RWPE1 (cell line): ENCODE measurements at regions not wholly inside any gene's neighbourhood (a gene's known extent, or its start where the extent isn't known, plus 50 kb on each side); places are given as distances from the start of the nearest gene placed in this dataset.

ENCODE experiments used
- CTCF ChIA-PET: fragments of 350-600 bp; sonication (Branson Sonifier 250); formaldehyde crosslinking; extraction: SDS; loops from one replicate; lab custom pipeline; 2021; lab: Yijun Ruan, JAX
- POLR2A ChIA-PET: fragments of 400-600 bp; formaldehyde crosslinking; extraction: SDS; loops from one replicate; lab custom pipeline; 2020; ENCODE audit warnings: antibody characterized with exemption; ENCODE audit not compliant: low non-redundant PET; lab: Yijun Ruan, JAX
- DNase-seq: peaks from one replicate; pipeline ENCODE4 v3.0.0; 2012; ENCODE audit warnings: low spot score
- H3K27ac ChIP-seq: fragments of 450-650 bp; 2 replicates; pipeline ENCODE4 v1.5.1; 2017
- CTCF ChIP-seq: fragments of 450-650 bp; conservative IDR thresholded peaks from 2 replicates; pipeline ENCODE4 v1.5.1; 2017; ENCODE audit warnings: low read depth, mild to moderate bottlenecking

- POLR2A ChIA-PET = no interaction called here
- TF ChIP-seq CTCF = no peak
- no peak overlapping the region for H3K27ac ChIP-seq
- no peak for DNase-seq
- CTCF ChIA-PET = no interaction called here
Measured at GRCh38 chr17:79520167-79521165, 90.4 kb downstream of the RBFOX3 start.

- ChIA-PET POLR2A (no interaction called here), CTCF (no interaction called here)
- DNase-seq = no peak
- H3K27ac ChIP-seq = no peak overlapping the region
- TF ChIP-seq CTCF = no peak
Measured at GRCh38 chr17:79519601-79520000, 91.2 kb downstream of the RBFOX3 start.

GRCh38 chr17:79518585-79519523, 92.0 kb downstream of the RBFOX3 start:
- no peak for DNase-seq
- no peak for TF ChIP-seq CTCF
- H3K27ac ChIP-seq = no peak overlapping the region
- POLR2A ChIA-PET = no interaction called here
- CTCF ChIA-PET = no interaction called here

GRCh38 chr17:79517827-79518584, 92.8 kb downstream of the RBFOX3 start:
- no peak overlapping the region for H3K27ac ChIP-seq
- CTCF ChIA-PET = no interaction called here
- no peak for TF ChIP-seq CTCF
- POLR2A ChIA-PET = no interaction called here
- DNase-seq = no peak

- no peak overlapping the region for H3K27ac ChIP-seq
- no peak for DNase-seq
- CTCF ChIA-PET = interaction anchor here (1.0 kb wide), 1 partner anchor 10 kb away, joined by 4 read pairs; no protein-coding TSS in a partner anchor
- TF ChIP-seq CTCF = no peak
- POLR2A ChIA-PET = no interaction called here
Measured at GRCh38 chr17:79515646-79516571, 94.9 kb downstream of the RBFOX3 start.
